ENCODE measurements at regions not wholly inside any gene's neighbourhood (a gene's known extent, or its start where the extent isn't known, plus 50 kb on each side); places are given as distances from the start of the nearest gene placed in this dataset.

GRCh38 chr2:122535960-122536505 is 780.6 kb downstream of the TSN start:
- TF ChIP-seq, protein P1, sequence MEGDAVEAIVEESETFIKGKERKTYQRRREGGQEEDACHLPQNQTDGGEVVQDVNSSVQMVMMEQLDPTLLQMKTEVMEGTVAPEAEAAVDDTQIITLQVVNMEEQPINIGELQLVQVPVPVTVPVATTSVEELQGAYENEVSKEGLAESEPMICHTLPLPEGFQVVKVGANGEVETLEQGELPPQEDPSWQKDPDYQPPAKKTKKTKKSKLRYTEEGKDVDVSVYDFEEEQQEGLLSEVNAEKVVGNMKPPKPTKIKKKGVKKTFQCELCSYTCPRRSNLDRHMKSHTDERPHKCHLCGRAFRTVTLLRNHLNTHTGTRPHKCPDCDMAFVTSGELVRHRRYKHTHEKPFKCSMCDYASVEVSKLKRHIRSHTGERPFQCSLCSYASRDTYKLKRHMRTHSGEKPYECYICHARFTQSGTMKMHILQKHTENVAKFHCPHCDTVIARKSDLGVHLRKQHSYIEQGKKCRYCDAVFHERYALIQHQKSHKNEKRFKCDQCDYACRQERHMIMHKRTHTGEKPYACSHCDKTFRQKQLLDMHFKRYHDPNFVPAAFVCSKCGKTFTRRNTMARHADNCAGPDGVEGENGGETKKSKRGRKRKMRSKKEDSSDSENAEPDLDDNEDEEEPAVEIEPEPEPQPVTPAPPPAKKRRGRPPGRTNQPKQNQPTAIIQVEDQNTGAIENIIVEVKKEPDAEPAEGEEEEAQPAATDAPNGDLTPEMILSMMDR (IDR thresholded peaks at IDR 0.05; ENCODE audit: insufficient read depth, low read length, poor library complexity, severe bottlenecking): no peak
- Histone ChIP-seq H3K36me3 (ENCODE audit: control insufficient read depth, insufficient read depth, low read length) (no peaks in the 10 kb centered on the region), H3K4me3 (ENCODE audit: low read depth, low read length) (no peak overlapping the region), H3K27me3 (ENCODE audit: control insufficient read depth, insufficient read depth, low read length) (no peaks in the 10 kb centered on the region)
- no peak for DNase-seq (ENCODE audit: low read depth)

GRCh38 chr2:122539311-122539710 is 783.9 kb downstream of the TSN start:
- DNase-seq (ENCODE audit: low read depth): no peak
- Histone ChIP-seq H3K36me3 (ENCODE audit: control insufficient read depth, insufficient read depth, low read length) (no peaks in the 10 kb centered on the region), H3K27me3 (ENCODE audit: control insufficient read depth, insufficient read depth, low read length) (no peaks in the 10 kb centered on the region), H3K4me3 (ENCODE audit: low read depth, low read length) (no peak overlapping the region)
- TF ChIP-seq, protein P1 (IDR thresholded peaks at IDR 0.05; ENCODE audit: insufficient read depth, low read length, poor library complexity, severe bottlenecking): no peak

DNA sequence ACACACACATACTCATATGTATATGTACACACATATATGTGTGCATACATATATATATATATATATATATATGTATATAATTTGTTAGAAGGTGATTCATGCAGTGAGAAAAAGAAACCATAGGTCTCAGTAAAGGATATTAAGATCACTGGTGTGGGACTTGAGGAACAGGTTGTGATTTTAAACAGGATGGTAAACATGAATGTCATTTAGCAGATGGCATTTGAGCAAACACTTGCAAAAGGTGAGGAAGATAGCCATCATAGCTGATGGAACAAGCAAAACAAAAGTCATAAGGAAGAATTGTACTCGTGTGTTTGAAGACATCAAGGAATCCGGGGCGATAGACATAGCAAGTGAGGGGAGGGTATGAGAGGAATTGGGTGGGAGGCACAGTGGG is 784.5 kb downstream of the TSN start:
- DNase-seq (ENCODE audit: low read depth): no peak
- TF ChIP-seq, protein P1 (IDR thresholded peaks at IDR 0.05; ENCODE audit: insufficient read depth, low read length, poor library complexity, severe bottlenecking): no peak
- Histone ChIP-seq H3K4me3 (ENCODE audit: low read depth, low read length) (no peak overlapping the region), H3K27me3 (ENCODE audit: control insufficient read depth, insufficient read depth, low read length) (no peaks in the 10 kb centered on the region), H3K36me3 (ENCODE audit: control insufficient read depth, insufficient read depth, low read length) (no peaks in the 10 kb centered on the region)

DNA sequence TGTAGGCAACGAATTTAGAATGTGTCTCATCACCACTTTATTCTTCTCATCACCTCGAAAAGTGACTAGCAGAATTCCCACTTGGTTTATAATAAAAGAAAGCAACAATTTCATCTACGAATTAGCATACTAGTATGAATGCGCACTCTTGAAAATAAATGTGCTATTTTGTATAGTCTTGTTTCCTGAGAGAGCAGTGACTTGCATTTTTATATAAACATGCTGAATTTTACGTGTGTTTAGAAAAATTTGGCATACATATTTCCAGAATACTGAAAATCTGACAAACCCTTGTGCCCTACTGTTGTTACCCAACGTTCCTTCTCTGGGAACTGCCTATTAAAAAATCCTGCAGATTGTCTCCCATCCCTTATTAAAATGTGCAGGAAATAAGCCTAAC is 786.8 kb downstream of the TSN start:
- Histone ChIP-seq H3K4me3 (ENCODE audit: low read depth, low read length) (no peak overlapping the region), H3K27me3 (ENCODE audit: control insufficient read depth, insufficient read depth, low read length) (no peaks in the 10 kb centered on the region), H3K36me3 (ENCODE audit: control insufficient read depth, insufficient read depth, low read length) (no peaks in the 10 kb centered on the region)
- DNase-seq (ENCODE audit: low read depth): no peak
- TF ChIP-seq, protein P1 (IDR thresholded peaks at IDR 0.05; ENCODE audit: insufficient read depth, low read length, poor library complexity, severe bottlenecking): no peak

DNA sequence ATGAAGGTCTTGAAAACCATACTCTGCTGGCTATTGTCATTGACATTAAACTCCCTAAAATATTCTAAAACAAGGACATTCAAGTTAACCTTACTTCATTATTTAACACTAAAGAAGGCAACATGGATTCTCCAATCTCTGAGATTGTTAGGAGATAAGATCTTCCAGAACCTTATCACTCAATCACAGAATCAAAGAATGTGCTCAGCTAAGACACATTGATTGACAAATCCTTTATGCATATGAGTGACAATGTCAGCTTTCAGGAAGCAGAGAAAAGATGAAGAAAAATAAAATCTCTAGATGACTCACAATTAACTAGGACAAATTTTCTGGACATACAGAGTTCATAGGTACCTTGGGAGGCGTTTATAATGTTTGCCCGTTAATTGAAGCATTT is 787.2 kb downstream of the TSN start:
- DNase-seq (ENCODE audit: low read depth): no peak
- no peak overlapping the region for H3K4me3 ChIP-seq (ENCODE audit: low read depth, low read length)
- H3K36me3 ChIP-seq (ENCODE audit: control insufficient read depth, insufficient read depth, low read length): no peaks in the 10 kb centered on the region
- no peaks in the 10 kb centered on the region for H3K27me3 ChIP-seq (ENCODE audit: control insufficient read depth, insufficient read depth, low read length)
- TF ChIP-seq, protein P1 (IDR thresholded peaks at IDR 0.05; ENCODE audit: insufficient read depth, low read length, poor library complexity, severe bottlenecking): no peak

- no peaks in the 10 kb centered on the region for H3K27me3 ChIP-seq (ENCODE audit: control insufficient read depth, insufficient read depth, low read length)
- no peak for DNase-seq (ENCODE audit: low read depth)
- no peak overlapping the region for H3K4me3 ChIP-seq (ENCODE audit: low read depth, low read length)
- H3K36me3 ChIP-seq (ENCODE audit: control insufficient read depth, insufficient read depth, low read length): no peaks in the 10 kb centered on the region
- TF ChIP-seq, protein P1 (IDR thresholded peaks at IDR 0.05; ENCODE audit: insufficient read depth, low read length, poor library complexity, severe bottlenecking): no peak
Observed at GRCh38 chr2:122543815-122544214, 788.4 kb downstream of the TSN start.
